ENCODE measurements at regions not wholly inside any gene's neighbourhood (a gene's known extent, or its start where the extent isn't known, plus 50 kb on each side); places are given as distances from the start of the nearest gene placed in this dataset.

DNA sequence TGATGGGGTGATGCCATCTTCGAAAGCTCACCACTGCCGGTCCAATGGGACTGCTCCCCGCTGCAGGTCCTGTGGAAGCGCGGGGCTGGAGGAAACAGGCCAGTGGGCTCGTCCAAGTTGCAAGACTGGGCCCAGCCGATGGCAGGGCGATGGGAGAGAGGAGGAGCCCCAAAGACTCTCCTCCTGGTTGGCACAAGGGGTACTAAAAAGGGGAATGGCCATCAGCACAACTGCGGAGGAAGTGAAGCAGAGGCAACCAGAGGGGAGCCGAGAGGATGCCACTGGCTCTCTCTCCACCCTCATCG, 357.1 kb downstream of the SHANK2 start:
- Histone ChIP-seq H3K27ac (no peak overlapping the region), H3K79me2 (ENCODE audit: low read depth) (no peaks in the 10 kb centered on the region), H3K4me3 (no peak overlapping the region), H2AFZ (replicated peaks) (no peak overlapping the region), H3K9me3 (ENCODE audit: low read depth) (peaks cover 6% of the 10 kb centered on the region), H3K9ac (no peak overlapping the region), H3K27me3 (no peaks in the 10 kb centered on the region), H3K36me3 (no peaks in the 10 kb centered on the region), H3F3A (ENCODE audit: low read depth) (peaks cover under 1% of the 10 kb centered on the region), H4K20me1 (ENCODE audit: low read depth) (no peaks in the 10 kb centered on the region), H3K4me2 (no peak overlapping the region), H3K4me1 (peaks cover 17% of the 10 kb centered on the region)
- DNase-seq (ENCODE audit: low spot score), result no peak
- H3K27ac Mint-ChIP-seq, result no peak overlapping the region
- peaks cover 3% of the 10 kb centered on the region for H3K27me3 Mint-ChIP-seq (ENCODE audit: insufficient read depth, low read depth)
- H3K9me3 Mint-ChIP-seq, result peaks cover 8% of the 10 kb centered on the region
- H3K4me1 Mint-ChIP-seq, result no peaks in the 10 kb centered on the region
- TF ChIP-seq, protein P1, sequence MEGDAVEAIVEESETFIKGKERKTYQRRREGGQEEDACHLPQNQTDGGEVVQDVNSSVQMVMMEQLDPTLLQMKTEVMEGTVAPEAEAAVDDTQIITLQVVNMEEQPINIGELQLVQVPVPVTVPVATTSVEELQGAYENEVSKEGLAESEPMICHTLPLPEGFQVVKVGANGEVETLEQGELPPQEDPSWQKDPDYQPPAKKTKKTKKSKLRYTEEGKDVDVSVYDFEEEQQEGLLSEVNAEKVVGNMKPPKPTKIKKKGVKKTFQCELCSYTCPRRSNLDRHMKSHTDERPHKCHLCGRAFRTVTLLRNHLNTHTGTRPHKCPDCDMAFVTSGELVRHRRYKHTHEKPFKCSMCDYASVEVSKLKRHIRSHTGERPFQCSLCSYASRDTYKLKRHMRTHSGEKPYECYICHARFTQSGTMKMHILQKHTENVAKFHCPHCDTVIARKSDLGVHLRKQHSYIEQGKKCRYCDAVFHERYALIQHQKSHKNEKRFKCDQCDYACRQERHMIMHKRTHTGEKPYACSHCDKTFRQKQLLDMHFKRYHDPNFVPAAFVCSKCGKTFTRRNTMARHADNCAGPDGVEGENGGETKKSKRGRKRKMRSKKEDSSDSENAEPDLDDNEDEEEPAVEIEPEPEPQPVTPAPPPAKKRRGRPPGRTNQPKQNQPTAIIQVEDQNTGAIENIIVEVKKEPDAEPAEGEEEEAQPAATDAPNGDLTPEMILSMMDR (IDR thresholded peaks at IDR 0.05), result no peak
- TF ChIP-seq EZH2 (IDR thresholded peaks at IDR 0.05), result no peak
- no peak for TF ChIP-seq EZH2phosphoT487 (IDR thresholded peaks at IDR 0.05)
- no peak overlapping the region for H3K4me3 Mint-ChIP-seq
- no peaks in the 10 kb centered on the region for H3K36me3 Mint-ChIP-seq

DNA sequence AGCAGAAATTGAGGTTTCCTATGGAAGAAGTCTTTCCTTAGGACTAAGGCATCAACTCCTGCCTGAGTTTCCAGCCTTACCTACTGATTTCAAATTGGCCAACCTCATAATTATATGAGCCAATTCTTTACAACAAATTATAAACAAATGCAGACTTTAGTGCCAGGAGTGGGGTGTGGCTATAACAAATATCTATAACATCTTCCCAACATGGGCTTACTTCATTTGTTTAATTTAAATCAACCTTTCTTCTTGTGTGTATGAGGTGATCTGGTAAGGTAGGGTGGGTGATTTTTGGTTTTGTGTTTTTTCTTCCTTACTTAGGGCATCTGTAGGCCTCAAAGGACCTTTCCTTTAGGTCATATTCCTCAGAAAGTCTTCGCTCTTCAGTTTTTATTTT, 354.9 kb downstream of the SHANK2 start:
- H3K9me3 Mint-ChIP-seq, result peaks cover 8% of the 10 kb centered on the region
- Histone ChIP-seq H3K9me3 (ENCODE audit: low read depth) (peaks cover 6% of the 10 kb centered on the region), H3K4me1 (peaks cover 32% of the 10 kb centered on the region), H3K79me2 (ENCODE audit: low read depth) (no peaks in the 10 kb centered on the region), H2AFZ (replicated peaks) (no peak overlapping the region), H3K36me3 (no peaks in the 10 kb centered on the region), H3K4me2 (no peak overlapping the region), H3K27ac (no peak overlapping the region), H3K4me3 (no peak overlapping the region), H3K9ac (no peak overlapping the region), H4K20me1 (ENCODE audit: low read depth) (no peaks in the 10 kb centered on the region), H3K27me3 (no peaks in the 10 kb centered on the region), H3F3A (ENCODE audit: low read depth) (peaks cover 9% of the 10 kb centered on the region)
- H3K4me3 Mint-ChIP-seq, result no peak overlapping the region
- H3K27me3 Mint-ChIP-seq (ENCODE audit: insufficient read depth, low read depth), result peaks cover 6% of the 10 kb centered on the region
- DNase-seq (ENCODE audit: low spot score), result no peak
- H3K4me1 Mint-ChIP-seq, result no peaks in the 10 kb centered on the region
- TF ChIP-seq EZH2 (IDR thresholded peaks at IDR 0.05) (no peak), EZH2phosphoT487 (IDR thresholded peaks at IDR 0.05) (no peak)
- TF ChIP-seq, protein P1 (IDR thresholded peaks at IDR 0.05), result no peak
- H3K27ac Mint-ChIP-seq, result no peak overlapping the region
- H3K36me3 Mint-ChIP-seq, result no peaks in the 10 kb centered on the region

- no peak for DNase-seq (ENCODE audit: low spot score)
- peaks cover 6% of the 10 kb centered on the region for H3K9me3 ChIP-seq (ENCODE audit: low read depth)
- no peak overlapping the region for H3K9ac ChIP-seq
- no peak overlapping the region for H3K4me2 ChIP-seq
- no peaks in the 10 kb centered on the region for H3K4me1 Mint-ChIP-seq
- no peak overlapping the region for H3K27ac ChIP-seq
- H2AFZ ChIP-seq (replicated peaks), result no peak overlapping the region
- H3K27me3 Mint-ChIP-seq (ENCODE audit: insufficient read depth, low read depth), result peaks cover 9% of the 10 kb centered on the region
- H3K27me3 ChIP-seq, result no peaks in the 10 kb centered on the region
- H4K20me1 ChIP-seq (ENCODE audit: low read depth), result no peaks in the 10 kb centered on the region
- no peaks in the 10 kb centered on the region for H3K36me3 ChIP-seq
- peaks cover 9% of the 10 kb centered on the region for H3F3A ChIP-seq (ENCODE audit: low read depth)
- no peaks in the 10 kb centered on the region for H3K79me2 ChIP-seq (ENCODE audit: low read depth)
- TF ChIP-seq EZH2phosphoT487 (IDR thresholded peaks at IDR 0.05) (no peak), EZH2 (IDR thresholded peaks at IDR 0.05) (no peak)
- TF ChIP-seq, protein P1 (IDR thresholded peaks at IDR 0.05), result no peak
- H3K27ac Mint-ChIP-seq, result no peak overlapping the region
- no peaks in the 10 kb centered on the region for H3K36me3 Mint-ChIP-seq
- H3K9me3 Mint-ChIP-seq, result peaks cover 8% of the 10 kb centered on the region
- no peak overlapping the region for H3K4me3 ChIP-seq
- peaks cover 21% of the 10 kb centered on the region for H3K4me1 ChIP-seq
- H3K4me3 Mint-ChIP-seq, result no peak overlapping the region
These were observed 352.8 kb downstream of the SHANK2 start for GRCh38 chr11:70899616-70900015.

DNA sequence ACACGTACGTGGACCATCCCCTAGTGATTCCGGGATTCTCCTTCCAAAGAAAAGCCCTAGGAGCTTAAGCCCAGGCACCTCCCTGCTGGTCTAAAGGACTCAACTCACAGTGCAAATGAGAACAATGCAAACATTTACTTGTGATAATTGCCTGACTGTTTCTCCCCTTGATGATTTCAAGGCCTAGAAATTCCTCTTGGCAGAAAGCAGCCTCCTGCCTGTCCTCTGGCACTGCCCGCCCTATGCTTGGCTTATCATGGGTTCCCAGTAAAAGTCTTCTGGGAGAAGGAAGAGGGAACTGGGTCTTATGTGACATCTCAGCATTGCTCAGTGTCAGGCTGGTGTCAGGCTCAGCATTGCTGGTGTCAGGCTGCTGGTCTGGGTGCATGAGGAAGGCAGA, 351.8 kb downstream of the SHANK2 start:
- Histone ChIP-seq H3K4me2 (peak overlapping the region; percentile 38), H3K9me3 (ENCODE audit: low read depth) (peaks cover 6% of the 10 kb centered on the region), H3K27me3 (no peaks in the 10 kb centered on the region), H3K27ac (peak overlapping the region; percentile 65), H2AFZ (replicated peaks) (no peak overlapping the region), H4K20me1 (ENCODE audit: low read depth) (no peaks in the 10 kb centered on the region), H3K36me3 (no peaks in the 10 kb centered on the region), H3K4me3 (no peak overlapping the region), H3K4me1 (peaks cover 21% of the 10 kb centered on the region), H3K9ac (no peak overlapping the region), H3K79me2 (ENCODE audit: low read depth) (no peaks in the 10 kb centered on the region), H3F3A (ENCODE audit: low read depth) (peaks cover 9% of the 10 kb centered on the region)
- Mint-ChIP-seq H3K9me3 (peaks cover 11% of the 10 kb centered on the region), H3K27me3 (ENCODE audit: insufficient read depth, low read depth) (peaks cover 9% of the 10 kb centered on the region), H3K4me3 (no peak overlapping the region), H3K4me1 (no peaks in the 10 kb centered on the region), H3K27ac (no peak overlapping the region), H3K36me3 (no peaks in the 10 kb centered on the region)
- TF ChIP-seq, protein P1 (IDR thresholded peaks at IDR 0.05), result no peak
- TF ChIP-seq EZH2phosphoT487 (IDR thresholded peaks at IDR 0.05) (no peak), EZH2 (IDR thresholded peaks at IDR 0.05) (no peak)
- DNase-seq (ENCODE audit: low spot score), result peak; percentile 48

Data from neural progenitor cell (in vitro differentiated cells).